HG02852 (cell line): ENCODE measurements at regions not wholly inside any gene's neighbourhood (a gene's known extent, or its start where the extent isn't known, plus 50 kb on each side); places are given as distances from the start of the nearest gene placed in this dataset.
"Not testable (repeated sequence)": the region's sequence is repeated elsewhere in the genome, so short reads cannot be mapped to it uniquely, and the experiment has no call there.

Experiments used
- ATAC-seq: cut with Tn5 transposase; IDR thresholded peaks from one replicate; pipeline ENCODE4 v1.9.1; 2021; ENCODE audit warnings: mild to moderate bottlenecking, moderate library complexity; ENCODE audit not compliant: unreplicated experiment

DNA sequence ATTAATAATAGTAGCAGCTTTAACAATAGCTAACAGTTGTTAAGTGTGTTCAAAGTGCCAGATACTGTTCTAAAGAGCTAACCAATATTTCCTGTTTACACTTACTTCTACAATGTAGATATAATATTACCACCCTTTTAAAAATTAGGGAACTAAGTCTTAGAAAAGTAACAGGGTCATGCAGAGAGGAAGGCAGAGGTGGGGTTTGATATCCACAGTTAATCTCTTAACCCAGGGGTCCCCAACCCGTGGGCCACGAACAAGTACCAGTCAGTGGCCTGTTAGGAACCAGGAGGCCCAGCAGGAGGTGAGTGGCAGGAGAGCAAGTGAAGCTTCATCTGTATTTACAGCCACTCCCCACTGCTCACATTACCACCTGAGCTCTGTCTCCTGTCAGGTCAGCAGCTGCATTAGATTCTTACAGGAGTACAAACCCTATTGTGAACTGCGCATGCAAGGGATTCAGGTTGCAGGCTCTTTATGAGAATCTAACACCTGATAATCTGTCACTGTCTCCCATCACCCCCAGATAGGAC is 89.1 kb downstream of the ACTL7B start:
- ATAC-seq, result no peak

DNA sequence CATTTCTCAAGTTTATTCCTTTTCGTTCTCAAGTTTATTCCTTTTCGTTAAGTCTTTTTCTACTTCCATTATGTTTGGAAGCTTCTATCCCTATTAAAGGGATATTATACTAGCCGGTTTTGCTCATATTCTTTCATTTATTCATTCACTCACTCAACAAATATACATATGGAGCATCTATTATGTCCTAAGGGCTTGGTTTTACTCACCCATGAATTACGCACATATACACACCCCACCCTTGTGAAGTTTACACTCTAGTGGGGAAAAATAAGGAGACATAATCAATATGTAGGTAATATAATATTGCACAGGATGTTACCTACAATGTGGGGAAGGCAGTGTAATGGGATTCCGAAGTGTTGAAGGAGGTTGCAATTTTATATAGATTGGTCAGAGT is 90.5 kb downstream of the ACTL7B start:
- no peak for ATAC-seq

- no peak for ATAC-seq
These were observed 93.3 kb downstream of the ACTL7B start for GRCh38 chr9:108762348-108763055.

DNA sequence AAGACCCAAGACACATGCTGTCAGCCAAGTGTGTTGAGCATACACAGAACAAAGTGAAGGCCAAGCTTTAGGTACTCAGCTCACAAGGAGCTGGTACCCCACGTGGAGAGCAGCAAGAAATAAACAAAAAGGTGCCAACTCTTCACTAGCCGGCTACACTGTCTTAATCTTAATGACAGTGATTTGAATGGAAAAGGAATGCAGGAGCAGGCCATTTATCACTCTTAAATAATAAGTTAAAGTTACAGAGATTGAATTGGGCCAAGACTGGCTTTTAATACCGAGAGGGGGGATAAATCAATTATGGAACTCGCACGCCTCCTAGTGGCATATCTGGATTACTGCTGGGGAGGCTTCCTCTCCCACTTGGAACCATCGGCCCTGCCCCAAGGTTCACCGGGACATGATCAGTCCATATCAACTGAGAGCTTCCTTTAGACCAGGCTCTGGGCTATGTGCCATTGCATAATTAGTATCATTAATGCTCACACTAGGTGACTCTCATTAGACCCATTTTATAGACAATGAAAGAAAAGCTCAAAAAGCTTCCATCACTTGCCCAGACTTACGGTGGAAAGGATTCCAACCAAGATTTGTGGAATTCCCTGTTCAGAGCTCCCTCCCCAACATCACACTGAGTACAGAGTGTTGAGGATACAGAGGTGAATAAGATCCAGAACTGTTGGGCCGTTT is 94.0 kb downstream of the ACTL7B start:
- ATAC-seq, result no peak

DNA sequence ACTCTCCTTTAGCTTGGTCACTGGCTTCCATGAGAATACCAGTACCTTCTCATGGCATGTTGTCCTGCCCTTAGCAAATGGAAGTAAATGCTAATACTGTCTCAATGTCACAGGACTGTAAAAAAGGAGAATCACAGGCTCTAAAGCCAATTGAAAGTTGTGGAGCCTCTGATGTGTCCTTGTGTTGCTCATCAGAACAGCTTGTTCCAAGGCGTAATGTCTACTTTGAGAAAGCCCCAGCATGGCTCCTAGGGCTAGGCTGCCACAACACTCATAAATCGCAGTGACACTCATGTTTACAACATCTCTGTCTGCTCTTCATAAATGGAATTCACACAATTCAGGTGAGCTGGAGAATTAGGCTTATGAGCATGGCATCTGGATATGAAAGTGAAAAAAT is 94.9 kb downstream of the ACTL7B start:
- no peak for ATAC-seq

DNA sequence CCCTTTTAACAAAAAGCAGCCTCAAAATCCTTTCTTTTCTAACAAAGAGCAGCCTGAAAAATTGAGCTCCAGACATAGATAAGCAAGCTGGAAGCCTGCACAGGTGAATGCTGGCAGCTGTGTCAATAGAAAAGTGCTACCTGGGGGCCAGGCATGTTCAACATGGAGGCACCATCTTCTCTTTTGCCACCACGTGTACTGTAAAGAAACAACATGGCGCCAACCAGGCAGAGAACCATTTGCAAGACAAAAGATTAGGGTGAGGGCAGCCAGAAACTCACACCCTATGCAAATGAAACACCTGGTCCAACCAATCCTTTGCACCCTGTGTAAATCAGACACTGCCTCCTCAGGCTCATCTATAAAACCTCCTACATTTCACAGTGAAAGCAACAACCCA is 96.0 kb downstream of the ACTL7B start:
- ATAC-seq, result no peak

GRCh38 chr9:108759399-108759798 is 96.4 kb downstream of the ACTL7B start:
- no peak for ATAC-seq

DNA sequence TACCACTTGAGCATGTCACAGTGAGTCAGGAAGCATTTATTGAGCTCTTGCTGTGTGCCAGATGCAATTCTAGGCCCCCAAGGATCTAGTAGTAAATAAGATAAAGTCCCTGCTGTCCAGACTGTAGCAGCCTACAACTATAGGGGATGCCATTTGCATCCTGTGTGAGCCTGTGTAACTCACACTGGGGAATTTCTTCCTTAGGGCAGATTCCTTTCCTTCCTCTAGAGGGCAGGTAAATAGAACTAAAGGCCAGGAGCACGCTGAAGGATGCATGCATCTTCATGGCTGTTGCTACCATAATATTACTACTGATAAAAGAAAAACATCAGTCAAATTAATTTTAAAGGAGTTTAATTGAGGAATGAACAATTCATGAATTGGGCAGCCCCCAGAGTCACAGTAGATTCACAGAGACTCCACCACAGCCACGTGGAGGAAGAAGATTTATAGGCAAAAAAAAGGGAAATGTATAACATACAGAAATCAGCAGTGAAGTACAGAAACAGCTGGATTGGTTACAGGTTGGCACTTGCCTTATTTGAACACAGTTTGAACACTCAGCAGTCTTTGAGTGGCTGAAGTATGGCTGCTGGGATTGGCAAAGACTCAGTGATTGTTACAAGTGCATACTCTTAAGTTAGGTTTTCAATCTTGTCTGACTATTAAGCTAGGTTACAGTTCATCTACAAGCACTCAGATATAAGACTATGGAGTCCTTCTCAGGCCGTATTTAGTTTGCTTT is 98.9 kb downstream of the ACTL7B start:
- no peak for ATAC-seq

DNA sequence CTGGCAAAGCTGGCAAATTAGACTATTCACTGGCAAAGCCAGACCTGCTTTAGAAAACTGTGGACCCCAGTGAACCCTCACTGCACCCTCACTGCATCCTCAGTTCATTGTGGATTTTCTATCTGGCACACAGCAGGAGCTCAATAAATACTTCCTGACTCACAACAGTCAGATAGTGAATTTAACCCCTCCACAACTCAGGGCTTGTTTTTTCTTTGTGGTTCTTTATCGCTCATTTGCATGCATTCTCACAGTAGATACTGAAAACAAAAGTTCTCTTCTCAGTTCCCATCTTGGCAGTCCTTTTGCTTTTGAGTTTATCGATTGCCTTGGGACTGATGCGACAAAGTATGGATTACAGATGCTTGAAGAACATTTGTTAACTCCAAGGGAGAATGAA is 99.8 kb downstream of the ACTL7B start:
- ATAC-seq, result peak; percentile 79

DNA sequence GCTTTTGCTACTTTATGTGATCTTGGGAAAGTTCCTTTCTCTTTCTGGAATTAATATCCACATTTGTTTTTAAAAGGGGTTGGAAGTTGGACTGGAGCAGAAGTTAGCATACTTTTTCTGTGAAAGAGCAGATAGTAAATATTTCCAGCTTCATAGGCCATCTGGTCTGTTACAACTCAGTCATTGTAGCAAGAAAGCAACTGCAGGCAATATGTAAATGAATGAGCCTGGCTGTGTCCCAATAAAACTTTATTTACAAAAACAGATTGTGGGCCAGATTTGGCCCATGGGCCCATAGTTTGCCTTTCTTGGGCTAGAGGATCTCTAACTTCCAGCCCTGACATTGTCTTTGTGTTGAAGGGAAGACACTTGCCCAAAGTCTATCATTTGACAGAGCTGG is 104.4 kb downstream of the ACTL7B start:
- no peak for ATAC-seq

- no peak for ATAC-seq
These were observed 105.0 kb downstream of the ACTL7B start for GRCh38 chr9:108750661-108751215.

DNA sequence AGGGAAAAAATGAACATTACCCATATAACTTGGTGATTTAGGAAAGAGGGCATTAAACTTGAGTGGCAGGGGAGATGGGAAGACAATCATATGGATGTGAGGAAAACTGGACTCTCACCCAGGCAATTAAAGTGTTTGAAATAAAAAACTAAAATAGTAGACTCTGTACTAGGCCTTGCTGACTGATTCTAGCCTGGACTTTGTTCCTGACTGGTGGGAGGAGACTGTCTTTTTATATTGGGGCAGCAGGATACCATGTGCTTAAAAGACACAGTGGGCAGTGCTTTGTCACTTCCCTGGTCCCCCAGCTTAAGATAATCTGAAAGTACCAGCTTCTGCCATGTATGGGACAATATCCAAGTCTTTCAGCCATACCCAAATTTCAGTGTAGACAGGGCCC is 107.0 kb downstream of the ACTL7B start:
- ATAC-seq, result no peak

- ATAC-seq, result no peak
These were observed 108.9 kb downstream of the ACTL7B start for GRCh38 chr9:108746864-108747263.

GRCh38 chr9:108746001-108746400 is 109.8 kb downstream of the ACTL7B start:
- ATAC-seq, result no peak

DNA sequence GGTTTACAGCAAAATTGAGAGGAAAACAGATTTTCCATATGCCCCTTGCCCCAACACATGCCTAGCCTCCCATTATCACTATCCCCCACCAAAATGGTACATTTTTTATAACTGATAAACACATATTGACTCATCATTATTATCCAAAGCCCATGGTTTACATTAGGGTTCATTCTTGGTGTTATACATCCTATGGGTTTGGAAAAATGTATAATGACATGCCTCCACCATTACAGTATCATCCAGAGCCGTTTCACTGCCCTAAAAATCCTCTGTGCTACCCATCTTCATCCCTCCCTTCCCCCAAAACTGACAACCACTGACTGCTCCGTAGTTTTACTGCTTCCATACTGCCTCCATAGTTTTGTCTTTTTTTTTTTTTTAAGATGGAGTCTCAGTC is 111.1 kb downstream of the ACTL7B start:
- no peak for ATAC-seq

DNA sequence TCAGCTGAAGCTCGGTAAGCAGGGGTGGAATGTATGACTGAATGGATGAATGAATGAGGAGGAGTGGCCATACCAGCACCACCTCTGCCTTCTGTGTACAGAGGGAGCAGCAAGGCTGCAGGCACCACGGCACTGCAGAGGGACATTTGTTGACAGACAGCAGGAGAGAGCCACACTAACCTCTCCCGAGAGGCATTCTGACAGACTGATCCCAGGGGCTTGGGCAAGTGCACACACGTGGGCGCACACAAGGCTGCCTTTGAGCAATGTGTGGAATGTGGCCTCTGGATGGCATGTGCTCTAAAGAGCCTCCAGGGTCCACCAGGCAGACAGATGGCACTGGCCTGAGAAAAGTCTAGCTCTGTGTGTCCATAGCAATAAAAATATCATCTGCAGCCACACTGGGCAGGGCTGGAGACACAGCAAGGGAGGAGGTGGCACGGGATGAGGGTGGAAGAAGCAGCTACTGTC is 111.8 kb downstream of the ACTL7B start:
- ATAC-seq, result no peak

- no peak for ATAC-seq
These were observed 112.4 kb downstream of the ACTL7B start for GRCh38 chr9:108743416-108743815.

GRCh38 chr9:108742191-108742590 is 113.6 kb downstream of the ACTL7B start:
- ATAC-seq, result no peak

GRCh38 chr9:108731292-108731691 is 124.5 kb downstream of the ACTL7B start:
- not testable (repeated sequence) for ATAC-seq

DNA sequence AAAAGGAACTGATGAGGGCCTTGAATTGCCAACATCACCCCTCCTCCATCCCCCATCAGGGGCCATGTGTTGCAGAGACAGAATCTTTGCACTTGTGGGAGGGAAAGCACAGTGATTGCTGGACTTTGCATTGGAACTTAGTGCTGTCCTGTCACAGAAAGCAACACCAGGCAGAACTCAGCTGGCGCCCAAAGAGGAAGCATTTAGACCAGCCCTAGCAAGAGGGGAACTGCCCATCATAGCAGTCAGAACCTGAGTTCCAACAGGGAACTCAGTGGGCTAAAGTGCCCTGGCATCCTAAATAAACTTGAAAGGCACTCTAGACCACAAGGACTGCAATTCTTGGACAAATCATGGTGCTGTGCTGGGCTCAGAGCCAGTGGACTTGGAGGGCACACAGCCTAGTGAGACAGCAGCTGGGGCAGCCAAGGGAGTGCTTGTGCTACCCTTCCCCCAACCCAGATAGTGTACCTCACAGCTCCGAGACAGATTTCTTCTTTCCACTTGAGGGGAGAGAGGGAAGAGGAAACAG is 128.1 kb downstream of the ACTL7B start:
- no peak for ATAC-seq

DNA sequence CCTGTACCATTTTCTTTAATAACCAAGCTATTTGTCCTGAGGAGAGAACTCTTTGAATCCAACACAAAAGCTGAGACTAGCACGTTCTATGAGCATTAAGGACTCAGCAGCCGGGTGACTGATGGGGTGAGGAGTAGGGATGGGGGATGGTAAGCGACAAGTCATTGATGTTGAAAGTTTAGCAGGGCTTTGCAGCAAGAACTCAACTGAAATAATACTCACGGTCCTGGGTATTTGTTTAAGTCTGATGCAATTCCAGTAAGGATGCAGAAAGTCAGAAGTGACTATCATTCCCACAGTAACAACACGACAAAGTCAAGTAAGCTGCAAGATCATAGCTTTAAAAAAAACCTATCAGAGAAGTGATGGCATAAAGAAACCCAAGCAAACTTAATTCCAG is 131.1 kb downstream of the ACTL7B start:
- ATAC-seq, result no peak
